Activated CD4-positive, CD25-positive, alpha-beta regulatory T cell (primary cell): ENCODE measurements at regions not wholly inside any gene's neighbourhood (a gene's known extent, or its start where the extent isn't known, plus 50 kb on each side); places are given as distances from the start of the nearest gene placed in this dataset.

Source experiments
- DNase-seq, 4 experiments: peaks; one replicate each; lab custom pipeline; 2025; lab: John Stamatoyannopoulos, UW

- no peak for DNase-seq
Measured at GRCh38 chr6:45741437-45742171, 274.1 kb downstream of the CLIC5 start.

GRCh38 chr6:45739058-45739457 lies 276.6 kb downstream of the CLIC5 start:
- DNase-seq: no peak

GRCh38 chr6:45738057-45738455 lies 277.6 kb downstream of the CLIC5 start:
- DNase-seq: no peak

- DNase-seq: no peak
Measured at GRCh38 chr6:45737331-45738056, 278.2 kb downstream of the CLIC5 start.

GRCh38 chr6:45736134-45736533 lies 279.5 kb downstream of the CLIC5 start:
- DNase-seq: no peak

GRCh38 chr6:45732731-45733130 lies 282.9 kb downstream of the CLIC5 start:
- no peak for DNase-seq

GRCh38 chr6:45730232-45730631 lies 285.4 kb downstream of the CLIC5 start:
- DNase-seq: no peak

GRCh38 chr6:45728674-45729073 lies 287.0 kb downstream of the CLIC5 start:
- no peak for DNase-seq

- DNase-seq: no peak
Measured at GRCh38 chr6:45727819-45728449, 287.7 kb downstream of the CLIC5 start.

- no peak for DNase-seq
Measured at GRCh38 chr6:45727228-45727627, 288.4 kb downstream of the CLIC5 start.

GRCh38 chr6:45726444-45726843 lies 289.2 kb downstream of the CLIC5 start:
- no peak for DNase-seq

GRCh38 chr6:45724511-45724910 lies 291.1 kb downstream of the CLIC5 start:
- no peak for DNase-seq

GRCh38 chr6:45724027-45724426 lies 291.6 kb downstream of the CLIC5 start:
- no peak for DNase-seq

- no peak for DNase-seq
Measured at GRCh38 chr6:45722876-45723275, 292.8 kb downstream of the CLIC5 start.

- DNase-seq: no peak
Measured at GRCh38 chr6:45721665-45722064, 294.0 kb downstream of the CLIC5 start.

- no peak for DNase-seq
Measured at GRCh38 chr6:45718871-45719270, 296.8 kb downstream of the CLIC5 start.

GRCh38 chr6:45718131-45718530 lies 297.5 kb downstream of the CLIC5 start:
- no peak for DNase-seq

- no peak for DNase-seq
Measured at GRCh38 chr6:45717715-45718114, 297.9 kb downstream of the CLIC5 start.

GRCh38 chr6:45717027-45717426 lies 298.6 kb downstream of the CLIC5 start:
- no peak for DNase-seq

GRCh38 chr6:45715508-45715803 lies 300.2 kb downstream of the CLIC5 start:
- no peak for DNase-seq

GRCh38 chr6:45714741-45715507 lies 300.7 kb downstream of the CLIC5 start:
- peak in 1 of 4 experiments; percentile 7 for DNase-seq

- DNase-seq: no peak
Measured at GRCh38 chr6:45714006-45714730, 301.5 kb downstream of the CLIC5 start.
